NCI-H345 treated with DMSO at 0.1 percent for 48 hours (cell line): ENCODE measurements at regions not wholly inside any gene's neighbourhood (a gene's known extent, or its start where the extent isn't known, plus 50 kb on each side); places are given as distances from the start of the nearest gene placed in this dataset.
A peak's percentile ranks its signal among the peaks of the same experiment; 100 is the strongest.

Experiments
- DNase-seq: peaks from one replicate; lab custom pipeline; 2025; ENCODE audit not compliant: unreplicated experiment; lab: John Stamatoyannopoulos, UW

GRCh38 chr18:76686737-76687231 is 135.6 kb upstream of the ZNF236 start:
- peak; percentile 50 for DNase-seq

GRCh38 chr18:76685860-76686259 is 136.5 kb upstream of the ZNF236 start:
- DNase-seq, result no peak

- DNase-seq, result no peak
Measured at GRCh38 chr18:76685402-76685801, 137.0 kb upstream of the ZNF236 start.

- DNase-seq, result no peak
Measured at GRCh38 chr18:76684265-76684664, 138.1 kb upstream of the ZNF236 start.

GRCh38 chr18:76679945-76680344 is 142.4 kb upstream of the ZNF236 start:
- DNase-seq, result peak; percentile 67

- peak; percentile 73 for DNase-seq
Measured at GRCh38 chr18:76679259-76679658, 143.1 kb upstream of the ZNF236 start.

GRCh38 chr18:76678248-76678647 is 144.1 kb upstream of the ZNF236 start:
- no peak for DNase-seq

GRCh38 chr18:76674596-76674995 is 147.8 kb upstream of the ZNF236 start:
- DNase-seq, result no peak

GRCh38 chr18:76673281-76674185 is 148.8 kb upstream of the ZNF236 start:
- DNase-seq, result no peak

- DNase-seq, result no peak
Measured at GRCh38 chr18:76672627-76673026, 149.7 kb upstream of the ZNF236 start.

- no peak for DNase-seq
Measured at GRCh38 chr18:76670564-76671288, 151.6 kb upstream of the ZNF236 start.

- DNase-seq, result no peak
Measured at GRCh38 chr18:76668546-76668945, 153.8 kb upstream of the ZNF236 start.

GRCh38 chr18:76668119-76668518 is 154.2 kb upstream of the ZNF236 start:
- DNase-seq, result no peak

GRCh38 chr18:76667603-76668002 is 154.8 kb upstream of the ZNF236 start:
- DNase-seq, result no peak

GRCh38 chr18:76662626-76663025 is 159.7 kb upstream of the ZNF236 start:
- no peak for DNase-seq

GRCh38 chr18:76660571-76661192 is 161.7 kb upstream of the ZNF236 start:
- no peak for DNase-seq

GRCh38 chr18:76658627-76659026 is 163.6 kb upstream of the ZNF516 start:
- DNase-seq, result no peak

- no peak for DNase-seq
Measured at GRCh38 chr18:76657911-76658470, 162.9 kb upstream of the ZNF516 start.

- no peak for DNase-seq
Measured at GRCh38 chr18:76656925-76657827, 162.1 kb upstream of the ZNF516 start.

GRCh38 chr18:76654577-76654976 is 159.5 kb upstream of the ZNF516 start:
- no peak for DNase-seq
